ENCODE measurements at regions not wholly inside any gene's neighbourhood (a gene's known extent, or its start where the extent isn't known, plus 50 kb on each side); places are given as distances from the start of the nearest gene placed in this dataset.

DNA sequence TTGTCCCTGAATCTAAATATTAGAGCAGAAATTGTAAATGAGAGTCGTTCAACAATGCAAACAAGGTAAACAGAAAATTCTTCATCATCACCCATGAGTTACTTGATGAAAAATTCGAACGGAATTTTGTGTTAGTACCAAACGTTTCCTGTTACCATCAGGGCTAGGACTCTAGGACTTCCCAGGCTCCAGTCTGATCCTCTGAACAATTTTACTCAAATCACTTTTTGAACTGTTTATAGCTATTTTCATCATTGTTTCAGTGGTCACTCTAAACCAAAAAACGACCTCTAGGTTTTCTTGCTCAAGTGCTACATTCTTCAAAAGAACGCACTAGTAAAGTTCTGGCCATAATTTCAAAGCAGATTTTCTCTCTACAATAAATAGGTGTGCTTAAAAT is 273.3 kb downstream of the MREG start:
- H3K9me3 ChIP-seq: no peaks in the 10 kb centered on the region
- H3K36me3 ChIP-seq: no peaks in the 10 kb centered on the region
- no peaks in the 10 kb centered on the region for H3K4me1 ChIP-seq (ENCODE audit: control insufficient read depth in 1 of 2, insufficient read depth in 1 of 2, low read depth in 1 of 2, low read length in 1 of 2)
- TF ChIP-seq, protein P1, sequence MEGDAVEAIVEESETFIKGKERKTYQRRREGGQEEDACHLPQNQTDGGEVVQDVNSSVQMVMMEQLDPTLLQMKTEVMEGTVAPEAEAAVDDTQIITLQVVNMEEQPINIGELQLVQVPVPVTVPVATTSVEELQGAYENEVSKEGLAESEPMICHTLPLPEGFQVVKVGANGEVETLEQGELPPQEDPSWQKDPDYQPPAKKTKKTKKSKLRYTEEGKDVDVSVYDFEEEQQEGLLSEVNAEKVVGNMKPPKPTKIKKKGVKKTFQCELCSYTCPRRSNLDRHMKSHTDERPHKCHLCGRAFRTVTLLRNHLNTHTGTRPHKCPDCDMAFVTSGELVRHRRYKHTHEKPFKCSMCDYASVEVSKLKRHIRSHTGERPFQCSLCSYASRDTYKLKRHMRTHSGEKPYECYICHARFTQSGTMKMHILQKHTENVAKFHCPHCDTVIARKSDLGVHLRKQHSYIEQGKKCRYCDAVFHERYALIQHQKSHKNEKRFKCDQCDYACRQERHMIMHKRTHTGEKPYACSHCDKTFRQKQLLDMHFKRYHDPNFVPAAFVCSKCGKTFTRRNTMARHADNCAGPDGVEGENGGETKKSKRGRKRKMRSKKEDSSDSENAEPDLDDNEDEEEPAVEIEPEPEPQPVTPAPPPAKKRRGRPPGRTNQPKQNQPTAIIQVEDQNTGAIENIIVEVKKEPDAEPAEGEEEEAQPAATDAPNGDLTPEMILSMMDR (IDR thresholded peaks at IDR 0.05): no peak
- H3K4me3 ChIP-seq (ENCODE audit: low read depth in 1 of 2, low read length in 1 of 2): no peak overlapping the region
- peaks cover 7% of the 10 kb centered on the region for H3K27me3 ChIP-seq
- no peak overlapping the region for H3K27ac ChIP-seq

GRCh38 chr2:215738351-215738750 is 275.0 kb downstream of the MREG start:
- Histone ChIP-seq H3K9me3 (no peaks in the 10 kb centered on the region), H3K4me1 (ENCODE audit: control insufficient read depth in 1 of 2, insufficient read depth in 1 of 2, low read depth in 1 of 2, low read length in 1 of 2) (no peaks in the 10 kb centered on the region), H3K27me3 (peaks cover 4% of the 10 kb centered on the region), H3K27ac (no peak overlapping the region), H3K4me3 (ENCODE audit: low read depth in 1 of 2, low read length in 1 of 2) (no peak overlapping the region), H3K36me3 (no peaks in the 10 kb centered on the region)
- TF ChIP-seq, protein P1 (IDR thresholded peaks at IDR 0.05): no peak

DNA sequence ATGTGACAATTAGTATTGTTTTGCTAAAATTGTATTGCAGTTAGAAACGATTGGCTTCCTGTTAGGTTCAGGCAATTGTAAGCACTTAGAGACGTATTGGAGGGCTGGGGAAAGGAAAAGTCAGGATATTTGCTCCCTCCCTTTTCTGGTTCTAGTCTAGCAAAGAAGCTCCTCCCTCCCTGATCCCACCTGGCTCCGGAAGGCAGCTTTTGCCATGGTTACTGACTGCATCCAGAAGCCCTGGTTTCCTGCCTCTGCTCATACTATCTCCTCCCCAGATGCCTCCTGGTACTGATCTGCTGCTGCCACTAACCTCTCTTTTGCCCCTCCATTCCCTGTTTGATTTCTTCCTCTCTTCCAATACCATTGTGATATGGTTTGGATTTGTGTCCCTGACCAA is 275.9 kb downstream of the MREG start:
- Histone ChIP-seq H3K4me3 (ENCODE audit: low read depth in 1 of 2, low read length in 1 of 2) (no peak overlapping the region), H3K27ac (no peak overlapping the region), H3K4me1 (ENCODE audit: control insufficient read depth in 1 of 2, insufficient read depth in 1 of 2, low read depth in 1 of 2, low read length in 1 of 2) (no peaks in the 10 kb centered on the region), H3K9me3 (no peaks in the 10 kb centered on the region), H3K36me3 (no peaks in the 10 kb centered on the region), H3K27me3 (peaks cover 9% of the 10 kb centered on the region)
- TF ChIP-seq, protein P1 (IDR thresholded peaks at IDR 0.05): no peak

DNA sequence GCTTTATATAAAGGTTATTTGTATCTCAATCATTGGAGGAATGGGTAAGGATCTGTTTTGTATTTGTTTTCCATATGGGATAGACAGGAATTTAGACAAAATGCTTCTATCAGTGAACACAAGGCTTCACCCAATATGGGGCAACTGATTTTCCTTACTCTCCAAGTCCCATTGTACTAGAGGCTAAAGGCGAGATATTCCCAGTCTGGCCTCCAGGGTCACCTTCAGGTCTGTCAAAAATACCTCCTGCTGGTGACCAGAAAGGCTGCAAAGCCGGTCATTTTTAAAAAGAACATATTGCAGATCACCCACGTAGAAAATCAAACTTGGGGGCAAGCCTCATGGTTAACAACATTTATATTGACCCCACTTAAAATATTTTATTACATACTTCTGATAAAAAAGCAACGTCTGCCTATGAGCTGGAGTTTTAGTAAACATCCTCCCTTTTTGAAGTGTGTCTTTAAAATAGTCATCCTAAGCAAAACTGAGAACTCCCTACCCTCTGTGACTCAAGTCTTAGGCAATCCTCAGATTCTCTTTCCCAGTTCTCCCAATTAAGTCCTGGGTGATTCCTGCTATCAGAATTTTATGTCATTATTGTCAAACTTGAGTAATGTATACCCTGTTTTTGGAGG is 276.6 kb downstream of the MREG start:
- no peaks in the 10 kb centered on the region for H3K4me1 ChIP-seq (ENCODE audit: control insufficient read depth in 1 of 2, insufficient read depth in 1 of 2, low read depth in 1 of 2, low read length in 1 of 2)
- no peak overlapping the region for H3K27ac ChIP-seq
- TF ChIP-seq, protein P1 (IDR thresholded peaks at IDR 0.05): no peak
- no peak overlapping the region for H3K4me3 ChIP-seq (ENCODE audit: low read depth in 1 of 2, low read length in 1 of 2)
- H3K27me3 ChIP-seq: peaks cover 13% of the 10 kb centered on the region
- no peaks in the 10 kb centered on the region for H3K9me3 ChIP-seq
- no peaks in the 10 kb centered on the region for H3K36me3 ChIP-seq

GRCh38 chr2:215731108-215731658 is 282.2 kb downstream of the MREG start:
- Histone ChIP-seq H3K4me1 (ENCODE audit: control insufficient read depth in 1 of 2, insufficient read depth in 1 of 2, low read depth in 1 of 2, low read length in 1 of 2) (peaks cover 8 to 12% of the 10 kb centered on the region in 2 experiments), H3K4me3 (ENCODE audit: low read depth in 1 of 2, low read length in 1 of 2) (no peak overlapping the region), H3K27me3 (peaks cover 63% of the 10 kb centered on the region), H3K9me3 (no peaks in the 10 kb centered on the region), H3K27ac (no peak overlapping the region), H3K36me3 (no peaks in the 10 kb centered on the region)
- TF ChIP-seq, protein P1 (IDR thresholded peaks at IDR 0.05): no peak
